GM12878 (cell line): ENCODE measurements at regions not wholly inside any gene's neighbourhood (a gene's known extent, or its start where the extent isn't known, plus 50 kb on each side); places are given as distances from the start of the nearest gene placed in this dataset.
A peak's percentile ranks its signal among the peaks of the same experiment; 100 is the strongest.

Source experiments
- CEBPZ ChIP-seq: fragments of 150-350 bp; IDR thresholded peaks from 2 replicates; pipeline ENCODE4 v1.6.1; 2016; ENCODE audit warnings: low read depth, low read length
- CHD1 ChIP-seq: IDR thresholded peaks from 2 replicates; pipeline ENCODE4 v1.6.1; 2012; ENCODE audit warnings: low read depth, low read length, improper control_type of control experiment
- CHD2 ChIP-seq: IDR thresholded peaks from 2 replicates; pipeline ENCODE4 v1.6.1; 2011; ENCODE audit warnings: low read depth, low read length, improper control_type of control experiment, borderline replicate concordance
- CREB1 ChIP-seq: IDR thresholded peaks from 2 replicates; pipeline ENCODE4 v1.6.1; 2012; ENCODE audit warnings: low read depth, mild to moderate bottlenecking, inconsistent platforms
- CTCF ChIP-seq, 3 experiments: IDR thresholded peaks in 2 of 3; conservative IDR thresholded peaks in 1 of 3; 2 replicates each; pipeline ENCODE4 v1.5.1; 2011; ENCODE audit warnings: low read depth in 3 of 3, low read length in 3 of 3, mild to moderate bottlenecking in 3 of 3, control low read depth in 2 of 3, moderate library complexity in 2 of 3, inconsistent platforms in 1 of 3, mixed read lengths in 1 of 3; ENCODE audit not compliant: control insufficient read depth in 2 of 3, insufficient read depth in 1 of 3; ENCODE audit errors: extremely low read depth in 1 of 3
- EZH2 ChIP-seq: IDR thresholded peaks from 2 replicates; pipeline ENCODE4 v1.6.1; 2012; ENCODE audit warnings: low read depth, mild to moderate bottlenecking, control low read depth, inconsistent platforms, low read length, borderline replicate concordance; ENCODE audit not compliant: control insufficient read depth
- GABPA ChIP-seq: IDR thresholded peaks from 2 replicates; pipeline ENCODE4 v1.6.1; 2014; ENCODE audit warnings: antibody characterized with exemption, low read depth, mild to moderate bottlenecking, inconsistent platforms
- POLR2A ChIP-seq: IDR thresholded peaks from 2 replicates; pipeline ENCODE4 v1.6.1; 2011; ENCODE audit warnings: low read depth, mild to moderate bottlenecking, low read length
- RAD21 ChIP-seq: IDR thresholded peaks from 2 replicates; pipeline ENCODE4 v1.6.1; 2011; ENCODE audit warnings: mild to moderate bottlenecking, low read depth, low read length, moderate library complexity; ENCODE audit not compliant: insufficient read depth
- RFX5 ChIP-seq: IDR thresholded peaks from 2 replicates; pipeline ENCODE4 v1.6.1; 2011; ENCODE audit warnings: low read depth, low read length, improper control_type of control experiment
- USF1 ChIP-seq: IDR thresholded peaks from 2 replicates; pipeline ENCODE4 v1.6.1; 2011; ENCODE audit warnings: borderline replicate concordance, low read depth, mild to moderate bottlenecking, moderate library complexity, mixed read lengths, low read length; ENCODE audit not compliant: insufficient read depth; ENCODE audit errors: extremely low read length
- USF2 ChIP-seq: IDR thresholded peaks from 2 replicates; pipeline ENCODE4 v1.6.1; 2011; ENCODE audit warnings: low read depth, low read length, improper control_type of control experiment, borderline replicate concordance

- TF ChIP-seq EZH2 (no peak), CEBPZ (no peak), CHD2 (no peak), CTCF (IDR thresholded peaks at IDR 0.05 in 2 of 3, conservative IDR thresholded peaks at IDR 0.05 in 1 of 3; ENCODE audit: control insufficient read depth in 2 of 3, extremely low read depth in 1 of 3, insufficient read depth in 1 of 3, low read depth in 3 of 3, low read length in 3 of 3) (no peak), USF1 (no peak), USF2 (no peak), CREB1 (no peak), CHD1 (no peak), GABPA (peak; percentile 57), RFX5 (no peak), RAD21 (no peak), POLR2A (no peak)
Measured at GRCh38 chr3:177314897-177315296, 117.6 kb upstream of the TBL1XR1 start.
